Smooth muscle cell (in vitro differentiated cells): ENCODE measurements at regions not wholly inside any gene's neighbourhood (a gene's known extent, or its start where the extent isn't known, plus 50 kb on each side); places are given as distances from the start of the nearest gene placed in this dataset.

Experiments
- DNase-seq: peaks from one replicate; lab custom pipeline; 2025; ENCODE audit not compliant: unreplicated experiment; lab: John Stamatoyannopoulos, UW
- H2AFZ ChIP-seq: fragments of 200-600 bp; sonication (generic); 2 replicates; pipeline ENCODE4 v1.6.0; 2016; ENCODE audit warnings: antibody characterized with exemption, low read depth, mild to moderate bottlenecking
- H3F3A ChIP-seq: fragments of 200-600 bp; sonication (generic); 2 replicates; pipeline ENCODE4 v1.6.0; 2017; ENCODE audit warnings: antibody characterized with exemption, low read depth
- H3K27ac ChIP-seq: fragments of 200-600 bp; sonication (generic); 2 replicates; pipeline ENCODE4 v1.5.1; 2016; ENCODE audit warnings: low read depth, mild to moderate bottlenecking
- H3K27me3 ChIP-seq: fragments of 200-600 bp; sonication (generic); 2 replicates; pipeline ENCODE4 v1.6.1; 2016; ENCODE audit warnings: low read depth, mild to moderate bottlenecking
- H3K36me3 ChIP-seq: fragments of 200-600 bp; sonication (generic); 2 replicates; pipeline ENCODE4 v1.5.1; 2016; ENCODE audit warnings: low read depth
- H3K4me1 ChIP-seq: fragments of 200-600 bp; sonication (generic); 2 replicates; pipeline ENCODE4 v1.5.1; 2016; ENCODE audit warnings: low read depth
- H3K4me2 ChIP-seq: fragments of 200-600 bp; sonication (generic); 2 replicates; pipeline ENCODE4 v1.6.0; 2016; ENCODE audit warnings: mild to moderate bottlenecking
- H3K4me3 ChIP-seq: fragments of 200-600 bp; sonication (generic); 2 replicates; pipeline ENCODE4 v1.5.1; 2016; ENCODE audit warnings: mild to moderate bottlenecking
- H3K79me2 ChIP-seq: fragments of 200-600 bp; sonication (generic); 2 replicates; pipeline ENCODE4 v1.6.0; 2016; ENCODE audit warnings: low read depth, mild to moderate bottlenecking
- H3K9ac ChIP-seq: fragments of 200-600 bp; sonication (generic); 2 replicates; pipeline ENCODE4 v1.6.0; 2016; ENCODE audit warnings: low read depth
- H3K9me3 ChIP-seq: fragments of 200-600 bp; sonication (generic); replicated peaks from 2 replicates; pipeline ENCODE4 v1.5.1; 2016; ENCODE audit warnings: low read depth
- H4K20me1 ChIP-seq: fragments of 200-600 bp; sonication (generic); 2 replicates; pipeline ENCODE4 v1.6.0; 2016; ENCODE audit warnings: low read depth
- WGBS: methylation state at CpG from one replicate; pipeline ENCODE4 v1.1.7; 2016; ENCODE audit warnings: low lambda C conversion rate; 5-methylcytosine and 5-hydroxymethylcytosine counted together
- TF ChIP-seq, protein P1 (sequence below): fragments of 200-600 bp; sonication (generic); IDR thresholded peaks from 2 replicates; pipeline ENCODE4 v1.5.1; 2017; ENCODE audit warnings: borderline replicate concordance, mild to moderate bottlenecking, antibody characterized with exemption; ENCODE audit not compliant: insufficient read depth, poor library complexity, severe bottlenecking

DNA sequence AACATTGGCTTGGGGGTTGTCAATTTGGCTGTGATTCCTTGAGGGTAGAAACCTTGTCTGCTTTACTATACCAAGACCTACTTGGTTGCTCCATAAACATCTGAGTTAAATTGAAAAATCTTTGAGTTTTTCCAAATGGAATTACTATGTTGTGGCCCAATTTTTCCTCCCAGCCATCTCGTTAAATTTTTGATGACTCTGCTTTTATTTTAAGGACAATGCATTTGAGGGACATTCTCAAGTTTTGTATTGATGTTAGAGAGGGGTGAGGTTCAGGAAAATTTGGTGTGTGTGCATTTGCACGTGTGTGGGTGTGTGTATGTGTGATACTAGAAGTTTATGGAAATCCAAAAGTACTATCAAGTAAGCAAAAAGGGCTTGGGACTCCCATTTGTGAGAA lies 491.4 kb upstream of the KLF4 start:
- no peak overlapping the region for H2AFZ ChIP-seq
- no peak overlapping the region for H3K27ac ChIP-seq
- no peak overlapping the region for H3K4me2 ChIP-seq
- no peak for DNase-seq
- no peak overlapping the region for H3K4me3 ChIP-seq
- H3K4me1 ChIP-seq, result no peaks in the 10 kb centered on the region
- 92% methylated on average over 2 of the region's 2 CpGs for WGBS
- H3F3A ChIP-seq, result no peaks in the 10 kb centered on the region
- no peaks in the 10 kb centered on the region for H4K20me1 ChIP-seq
- no peaks in the 10 kb centered on the region for H3K36me3 ChIP-seq
- no peak overlapping the region for H3K9ac ChIP-seq
- H3K27me3 ChIP-seq, result no peaks in the 10 kb centered on the region
- H3K9me3 ChIP-seq, result no peaks in the 10 kb centered on the region
- no peaks in the 10 kb centered on the region for H3K79me2 ChIP-seq
- TF ChIP-seq, protein P1, sequence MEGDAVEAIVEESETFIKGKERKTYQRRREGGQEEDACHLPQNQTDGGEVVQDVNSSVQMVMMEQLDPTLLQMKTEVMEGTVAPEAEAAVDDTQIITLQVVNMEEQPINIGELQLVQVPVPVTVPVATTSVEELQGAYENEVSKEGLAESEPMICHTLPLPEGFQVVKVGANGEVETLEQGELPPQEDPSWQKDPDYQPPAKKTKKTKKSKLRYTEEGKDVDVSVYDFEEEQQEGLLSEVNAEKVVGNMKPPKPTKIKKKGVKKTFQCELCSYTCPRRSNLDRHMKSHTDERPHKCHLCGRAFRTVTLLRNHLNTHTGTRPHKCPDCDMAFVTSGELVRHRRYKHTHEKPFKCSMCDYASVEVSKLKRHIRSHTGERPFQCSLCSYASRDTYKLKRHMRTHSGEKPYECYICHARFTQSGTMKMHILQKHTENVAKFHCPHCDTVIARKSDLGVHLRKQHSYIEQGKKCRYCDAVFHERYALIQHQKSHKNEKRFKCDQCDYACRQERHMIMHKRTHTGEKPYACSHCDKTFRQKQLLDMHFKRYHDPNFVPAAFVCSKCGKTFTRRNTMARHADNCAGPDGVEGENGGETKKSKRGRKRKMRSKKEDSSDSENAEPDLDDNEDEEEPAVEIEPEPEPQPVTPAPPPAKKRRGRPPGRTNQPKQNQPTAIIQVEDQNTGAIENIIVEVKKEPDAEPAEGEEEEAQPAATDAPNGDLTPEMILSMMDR, result no peak

DNA sequence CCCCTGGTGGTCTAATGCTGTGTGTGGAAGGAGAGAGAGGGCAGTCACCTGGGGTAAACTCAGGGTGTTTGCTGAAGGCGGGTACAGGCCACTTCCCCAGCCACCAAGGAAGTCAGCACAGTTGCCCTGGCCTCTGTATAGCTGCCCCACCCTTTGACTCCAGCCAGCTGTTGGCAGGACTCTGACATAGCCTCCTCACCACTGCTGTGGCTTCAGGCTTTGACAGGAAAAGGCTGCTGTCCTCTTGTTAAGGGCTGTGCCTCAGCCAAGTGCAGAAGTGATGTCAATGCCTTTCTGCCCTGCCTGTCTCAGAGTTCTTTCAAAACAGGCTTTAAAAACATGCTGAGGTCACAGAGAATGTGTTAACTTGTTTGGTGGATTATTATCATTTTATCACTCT lies 487.2 kb upstream of the KLF4 start:
- Histone ChIP-seq H3K27me3 (no peaks in the 10 kb centered on the region), H3K4me2 (no peak overlapping the region), H3K9ac (no peak overlapping the region), H3F3A (no peaks in the 10 kb centered on the region), H3K4me3 (no peak overlapping the region), H2AFZ (no peak overlapping the region), H3K9me3 (no peaks in the 10 kb centered on the region), H3K36me3 (no peaks in the 10 kb centered on the region), H3K79me2 (no peaks in the 10 kb centered on the region), H3K27ac (no peak overlapping the region), H4K20me1 (no peaks in the 10 kb centered on the region), H3K4me1 (no peaks in the 10 kb centered on the region)
- 67% methylated on average over 1 of the region's 1 CpG for WGBS
- TF ChIP-seq, protein P1, result no peak
- DNase-seq, result no peak

DNA sequence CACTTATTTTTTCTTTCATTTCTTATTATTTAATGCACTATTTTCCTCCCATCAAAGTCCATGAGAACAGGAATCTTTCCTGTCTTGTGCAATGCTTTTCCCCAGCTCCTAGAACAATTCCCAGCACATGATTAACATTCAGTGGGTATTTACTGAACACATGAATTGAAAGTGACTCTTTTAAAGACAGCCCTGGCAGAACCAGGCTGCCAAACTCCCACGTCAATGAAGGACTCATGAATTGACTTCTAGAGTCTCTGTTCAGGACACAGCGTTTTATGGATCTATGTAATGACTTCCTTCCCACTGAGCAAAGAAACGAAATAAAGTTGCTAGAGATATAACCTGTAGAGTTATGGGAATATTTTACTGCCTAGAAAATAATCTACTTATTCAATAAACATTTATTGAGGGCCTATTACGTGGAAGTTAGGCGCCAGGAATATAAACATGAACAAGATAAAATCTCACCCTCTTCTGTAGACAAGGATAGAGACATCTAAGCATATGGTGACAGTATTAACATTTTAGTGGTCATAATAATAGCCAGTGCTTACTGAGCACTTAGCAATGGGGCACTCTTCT lies 485.9 kb upstream of the KLF4 start:
- no peak for DNase-seq
- Histone ChIP-seq H3K79me2 (no peaks in the 10 kb centered on the region), H3K27ac (no peak overlapping the region), H3K9me3 (no peaks in the 10 kb centered on the region), H3K4me1 (no peaks in the 10 kb centered on the region), H3K9ac (no peak overlapping the region), H3K4me3 (no peak overlapping the region), H3K36me3 (no peaks in the 10 kb centered on the region), H3K4me2 (no peak overlapping the region), H3F3A (no peaks in the 10 kb centered on the region), H4K20me1 (no peaks in the 10 kb centered on the region), H3K27me3 (no peaks in the 10 kb centered on the region), H2AFZ (no peak overlapping the region)
- TF ChIP-seq, protein P1, result no peak
- WGBS, result 82% methylated on average over 5 of the region's 5 CpGs

DNA sequence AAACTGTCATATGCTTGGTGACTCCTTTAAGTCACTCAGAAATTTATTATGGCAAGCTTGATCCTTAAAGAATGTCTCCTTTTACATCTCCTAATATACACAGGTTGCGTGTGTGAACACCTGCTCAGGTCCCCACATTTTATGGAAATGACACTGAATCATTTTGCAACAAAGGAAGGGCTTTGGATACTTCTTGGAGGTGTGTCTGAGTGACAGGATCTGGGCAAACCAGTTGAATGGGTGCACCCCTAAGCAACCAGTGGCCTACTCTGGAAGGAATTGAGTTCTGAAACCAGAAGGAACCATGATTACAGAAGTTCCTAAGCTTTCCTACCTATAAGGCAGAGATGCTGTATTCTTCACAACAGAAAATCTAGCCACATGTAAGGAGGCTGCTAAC lies 483.9 kb upstream of the KLF4 start:
- TF ChIP-seq, protein P1, result no peak
- Histone ChIP-seq H3K27me3 (no peaks in the 10 kb centered on the region), H3K4me2 (no peak overlapping the region), H3K9ac (no peak overlapping the region), H3K4me3 (no peak overlapping the region), H3K27ac (peak overlapping the region; percentile 30), H3K79me2 (no peaks in the 10 kb centered on the region), H3K4me1 (no peaks in the 10 kb centered on the region), H2AFZ (no peak overlapping the region), H3F3A (no peaks in the 10 kb centered on the region), H3K36me3 (no peaks in the 10 kb centered on the region), H4K20me1 (no peaks in the 10 kb centered on the region), H3K9me3 (no peaks in the 10 kb centered on the region)
- 89% methylated on average over 1 of the region's 1 CpG for WGBS
- no peak for DNase-seq
